HepG2 (cell line): ENCODE measurements at regions not wholly inside any gene's neighbourhood (a gene's known extent, or its start where the extent isn't known, plus 50 kb on each side); places are given as distances from the start of the nearest gene placed in this dataset.

Experiments used
- ATAC-seq: fragments of 200-7000 bp; cut with Tn5 transposase; 3 replicates; pipeline ENCODE4 v1.9.1; 2020; ENCODE audit warnings: mild to moderate bottlenecking, moderate library complexity
- BruUV-seq: library from RNA; stranded (reverse); fragments of 400-500 nt; replicated peaks from 2 replicates; lab custom pipeline; 2021; lab: Mats Ljungman, UMichigan
- CTCF ChIA-PET: fragments of 300-600 bp; formaldehyde crosslinking; extraction: SDS; loops from one replicate; lab custom pipeline; 2021; ENCODE audit warnings: low total read pairs, inconsistent platforms, low intra/inter-chr PET ratio; lab: Yijun Ruan, JAX
- POLR2A ChIA-PET: fragments of 350-600 bp; sonication (Branson Sonifier 250); formaldehyde crosslinking; loops from one replicate; lab custom pipeline; 2020; ENCODE audit warnings: antibody characterized with exemption, inconsistent platforms; lab: Yijun Ruan, JAX
- DNase-seq: peaks from one replicate; pipeline ENCODE4 v3.0.0-alpha.2; 2015; ENCODE audit warnings: low spot score
- FAIRE-seq: peaks from 3 replicates; lab custom pipeline; 2011; peaks lifted over from hg19 to GRCh38; lab: Jason Lieb, UNC
- H2AFZ ChIP-seq: one replicate; pipeline ENCODE4 v1.6.1; 2011; ENCODE audit warnings: low read length, inconsistent platforms
- H3K27ac ChIP-seq: fragments of 300-600 bp; 3 replicates; pipeline ENCODE4 v1.8.0; 2011; ENCODE audit warnings: mixed run types, mild to moderate bottlenecking, mixed read lengths, low read length, inconsistent platforms; ENCODE audit not compliant: insufficient read depth; ENCODE audit errors: extremely low read length
- H3K27me3 ChIP-seq, 2 experiments: fragments of 200-600 bp in 1 of 2; 2 replicates in 1 of 2; 3 replicates in 1 of 2; pipeline versions ENCODE4 v1.6.0 to v1.8.0; 2011; ENCODE audit warnings: low read length in 2 of 2, mild to moderate bottlenecking in 2 of 2, moderate library complexity in 2 of 2, inconsistent platforms in 1 of 2; ENCODE audit not compliant: insufficient read depth in 2 of 2, control insufficient read depth in 1 of 2
- H3K36me3 ChIP-seq, 2 experiments: fragments of 200-600 bp in 1 of 2; replicated peaks in 1 of 2; 2 replicates in 1 of 2; 3 replicates in 1 of 2; pipeline versions ENCODE4 v1.5.1 to v1.8.0; 2011; ENCODE audit warnings: low read length in 2 of 2, inconsistent platforms in 1 of 2; ENCODE audit not compliant: insufficient read depth in 2 of 2, control insufficient read depth in 1 of 2
- H3K4me1 ChIP-seq: 2 replicates; pipeline ENCODE4 v1.5.1; 2012; ENCODE audit warnings: low read length, inconsistent platforms; ENCODE audit not compliant: insufficient read depth
- H3K4me2 ChIP-seq: 2 replicates; pipeline ENCODE4 v1.6.0; 2011; ENCODE audit warnings: low read depth, low read length, inconsistent platforms
- H3K4me3 ChIP-seq, 3 experiments: fragments of 200-600 bp in 1 of 3; sonication (generic), shearing (Covaris generic) in 1 of 3; replicated peaks in 1 of 3; 2 replicates each; pipeline ENCODE4 v1.5.1; 2011 to 2016; ENCODE audit warnings: low read length in 3 of 3, inconsistent platforms in 2 of 3, low read depth in 2 of 3, mild to moderate bottlenecking in 2 of 3, control low read depth in 1 of 3, mixed read lengths in 1 of 3; ENCODE audit not compliant: insufficient read depth in 1 of 3
- H3K79me2 ChIP-seq: one replicate; pipeline ENCODE4 v1.6.1; 2011; ENCODE audit warnings: low read length, inconsistent platforms; ENCODE audit not compliant: insufficient read depth
- H3K9ac ChIP-seq: 2 replicates; pipeline ENCODE4 v1.6.0; 2011; ENCODE audit warnings: mild to moderate bottlenecking, low read depth, low read length, inconsistent platforms; ENCODE audit not compliant: insufficient read depth
- H3K9me3 ChIP-seq: 2 replicates; pipeline ENCODE4 v1.5.1; 2012; ENCODE audit warnings: mild to moderate bottlenecking, low read length
- H4K20me1 ChIP-seq: 2 replicates; pipeline ENCODE4 v1.6.0; 2011; ENCODE audit warnings: inconsistent platforms, mild to moderate bottlenecking, low read length, moderate library complexity; ENCODE audit not compliant: insufficient read depth
- HES4 ChIP-seq: sonication (generic); formaldehyde crosslinking; IDR thresholded peaks from 2 replicates; pipeline ENCODE4 v1.9.0; 2021; ENCODE audit warnings: mild to moderate bottlenecking, missing genetic modification reagents, borderline replicate concordance
- HNRNPH1 ChIP-seq: fragments of 200-400 bp; formaldehyde crosslinking; optimal IDR thresholded peaks from 2 replicates; pipeline ENCODE3; 2017; ENCODE audit warnings: mild to moderate bottlenecking, low read depth, low read length
- PHF20 ChIP-seq: sonication (generic); formaldehyde crosslinking; IDR thresholded peaks from 2 replicates; pipeline ENCODE4 v1.5.0; 2020; ENCODE audit warnings: mild to moderate bottlenecking, missing genetic modification reagents
- SP4 ChIP-seq: sonication (generic); formaldehyde crosslinking; IDR thresholded peaks from 2 replicates; pipeline ENCODE4 v1.8.1; 2023; ENCODE audit warnings: mild to moderate bottlenecking, missing genetic modification reagents
- SUZ12 ChIP-seq: fragments of 150-350 bp; IDR thresholded peaks from 2 replicates; pipeline ENCODE4 v1.6.1; 2014; ENCODE audit warnings: low read depth, low read length
- ZNF160 ChIP-seq: sonication (generic); formaldehyde crosslinking; IDR thresholded peaks from 2 replicates; pipeline ENCODE4 v1.8.0; 2022; ENCODE audit warnings: mild to moderate bottlenecking, inconsistent platforms, missing genetic modification reagents
- ZNF382 ChIP-seq: sonication (generic); formaldehyde crosslinking; IDR thresholded peaks from 2 replicates; pipeline ENCODE4 v1.5.0; 2020; ENCODE audit warnings: missing genetic modification reagents, mild to moderate bottlenecking, borderline replicate concordance
- ZNF496 ChIP-seq: sonication (generic); formaldehyde crosslinking; IDR thresholded peaks from 2 replicates; pipeline ENCODE4 v1.8.1; 2023; ENCODE audit warnings: mild to moderate bottlenecking, moderate library complexity, missing genetic modification reagents; ENCODE audit not compliant: insufficient replicate concordance
- ZNF850 ChIP-seq: sonication (generic); formaldehyde crosslinking; conservative IDR thresholded peaks from 2 replicates; pipeline ENCODE4 v1.9.0; 2021; ENCODE audit warnings: mild to moderate bottlenecking, missing genetic modification reagents
- WGBS: methylation state at CpG from one replicate; pipeline ENCODE4 v1.1.6; 2017; ENCODE audit warnings: low lambda C conversion rate; 5-methylcytosine and 5-hydroxymethylcytosine counted together
- in situ Hi-C: cut with HindIII; loops from 2 replicates; pipeline ENCODE4 v1.10.0; 2017; ENCODE audit warnings: low pct_unique_long_range_greater_than_20kb; ENCODE audit not compliant: extremely low pct_ligation_motif_present
- intact Hi-C: fragments of 100-400 bp; cut with micrococcal nuclease; formaldehyde crosslinking; loops from one replicate; pipeline ENCODE4 v1.10.0; 2022; ENCODE audit not compliant: unreplicated experiment
- TF ChIP-seq, protein P1 (sequence below): fragments of 450-650 bp; IDR thresholded peaks from 2 replicates; pipeline ENCODE4 v1.6.1; 2017
- TF ChIP-seq, protein P2 (sequence below): sonication (generic); formaldehyde crosslinking; IDR thresholded peaks from 2 replicates; pipeline ENCODE4 v1.4.0; 2020; ENCODE audit warnings: missing genetic modification reagents, borderline replicate concordance
- TF ChIP-seq, protein P3 (sequence below), 2 experiments: sonication (generic) in 1 of 2; formaldehyde crosslinking in 1 of 2; IDR thresholded peaks; 2 replicates each; pipeline versions ENCODE4 v1.5.1 to v1.6.1; 2011 to 2020; ENCODE audit warnings: borderline replicate concordance in 1 of 2, low read depth in 1 of 2, low read length in 1 of 2, mild to moderate bottlenecking in 1 of 2, missing genetic modification reagents in 1 of 2, moderate library complexity in 1 of 2
- TF ChIP-seq, protein P4 (sequence below): sonication (generic); formaldehyde crosslinking; IDR thresholded peaks from 2 replicates; pipeline ENCODE4 v1.5.0; 2020; ENCODE audit warnings: mild to moderate bottlenecking, low read depth, missing genetic modification reagents, borderline replicate concordance

DNA sequence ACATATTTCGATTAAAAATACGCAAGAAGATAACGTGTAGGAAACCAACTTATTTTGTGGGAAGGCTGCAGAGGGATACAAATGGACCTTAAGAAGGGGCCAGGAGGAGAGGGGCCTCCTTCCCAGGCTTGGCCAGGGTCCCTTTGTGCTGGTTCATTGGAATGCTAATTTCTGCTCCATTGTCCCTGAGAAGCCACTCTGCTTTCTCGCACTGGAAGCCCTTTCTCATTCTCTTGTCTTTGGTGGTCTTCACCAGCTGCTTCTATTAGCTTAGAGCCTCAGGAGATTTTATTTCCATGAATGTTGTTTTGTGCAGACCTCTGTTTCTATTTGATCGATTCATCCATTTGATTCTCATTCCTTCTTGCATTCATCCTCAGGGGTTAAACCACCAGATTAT lies 325.4 kb downstream of the TMEM38B start:
- POLR2A ChIA-PET: no interaction called here
- no peak overlapping the region for H3K4me3 ChIP-seq

More for the DNA sequence above, 325.4 kb downstream of the TMEM38B start:
- no peak for DNase-seq
- no peak overlapping the region for H3K4me2 ChIP-seq
- H3K9me3 ChIP-seq: no peaks in the 10 kb centered on the region
- no peaks in the 10 kb centered on the region for H3K27me3 ChIP-seq
- H3K9ac ChIP-seq: no peak overlapping the region
- in situ Hi-C loops: no loop called here
- no peaks in the 10 kb centered on the region for H3K79me2 ChIP-seq
- CTCF ChIA-PET: no interaction called here
- intact Hi-C loops: no loop called here
- 44% methylated on average over 5 of the region's 5 CpGs for WGBS
- ATAC-seq: no peak
- no peak overlapping the region for H2AFZ ChIP-seq
- H3K27ac ChIP-seq: no peak overlapping the region
- TF ChIP-seq SP4 (CRISPR knock-in tag) (no peak), ZNF160 (CRISPR knock-in tag) (no peak), PHF20 (CRISPR knock-in tag) (no peak), SUZ12 (no peak), ZNF496 (CRISPR knock-in tag) (no peak), ZNF850 (no peak), HNRNPH1 (no peak), ZNF382 (CRISPR knock-in tag) (no peak), HES4 (no peak)
- TF ChIP-seq, protein P1, sequence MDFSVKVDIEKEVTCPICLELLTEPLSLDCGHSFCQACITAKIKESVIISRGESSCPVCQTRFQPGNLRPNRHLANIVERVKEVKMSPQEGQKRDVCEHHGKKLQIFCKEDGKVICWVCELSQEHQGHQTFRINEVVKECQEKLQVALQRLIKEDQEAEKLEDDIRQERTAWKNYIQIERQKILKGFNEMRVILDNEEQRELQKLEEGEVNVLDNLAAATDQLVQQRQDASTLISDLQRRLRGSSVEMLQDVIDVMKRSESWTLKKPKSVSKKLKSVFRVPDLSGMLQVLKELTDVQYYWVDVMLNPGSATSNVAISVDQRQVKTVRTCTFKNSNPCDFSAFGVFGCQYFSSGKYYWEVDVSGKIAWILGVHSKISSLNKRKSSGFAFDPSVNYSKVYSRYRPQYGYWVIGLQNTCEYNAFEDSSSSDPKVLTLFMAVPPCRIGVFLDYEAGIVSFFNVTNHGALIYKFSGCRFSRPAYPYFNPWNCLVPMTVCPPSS: no peak
- TF ChIP-seq, protein P2, sequence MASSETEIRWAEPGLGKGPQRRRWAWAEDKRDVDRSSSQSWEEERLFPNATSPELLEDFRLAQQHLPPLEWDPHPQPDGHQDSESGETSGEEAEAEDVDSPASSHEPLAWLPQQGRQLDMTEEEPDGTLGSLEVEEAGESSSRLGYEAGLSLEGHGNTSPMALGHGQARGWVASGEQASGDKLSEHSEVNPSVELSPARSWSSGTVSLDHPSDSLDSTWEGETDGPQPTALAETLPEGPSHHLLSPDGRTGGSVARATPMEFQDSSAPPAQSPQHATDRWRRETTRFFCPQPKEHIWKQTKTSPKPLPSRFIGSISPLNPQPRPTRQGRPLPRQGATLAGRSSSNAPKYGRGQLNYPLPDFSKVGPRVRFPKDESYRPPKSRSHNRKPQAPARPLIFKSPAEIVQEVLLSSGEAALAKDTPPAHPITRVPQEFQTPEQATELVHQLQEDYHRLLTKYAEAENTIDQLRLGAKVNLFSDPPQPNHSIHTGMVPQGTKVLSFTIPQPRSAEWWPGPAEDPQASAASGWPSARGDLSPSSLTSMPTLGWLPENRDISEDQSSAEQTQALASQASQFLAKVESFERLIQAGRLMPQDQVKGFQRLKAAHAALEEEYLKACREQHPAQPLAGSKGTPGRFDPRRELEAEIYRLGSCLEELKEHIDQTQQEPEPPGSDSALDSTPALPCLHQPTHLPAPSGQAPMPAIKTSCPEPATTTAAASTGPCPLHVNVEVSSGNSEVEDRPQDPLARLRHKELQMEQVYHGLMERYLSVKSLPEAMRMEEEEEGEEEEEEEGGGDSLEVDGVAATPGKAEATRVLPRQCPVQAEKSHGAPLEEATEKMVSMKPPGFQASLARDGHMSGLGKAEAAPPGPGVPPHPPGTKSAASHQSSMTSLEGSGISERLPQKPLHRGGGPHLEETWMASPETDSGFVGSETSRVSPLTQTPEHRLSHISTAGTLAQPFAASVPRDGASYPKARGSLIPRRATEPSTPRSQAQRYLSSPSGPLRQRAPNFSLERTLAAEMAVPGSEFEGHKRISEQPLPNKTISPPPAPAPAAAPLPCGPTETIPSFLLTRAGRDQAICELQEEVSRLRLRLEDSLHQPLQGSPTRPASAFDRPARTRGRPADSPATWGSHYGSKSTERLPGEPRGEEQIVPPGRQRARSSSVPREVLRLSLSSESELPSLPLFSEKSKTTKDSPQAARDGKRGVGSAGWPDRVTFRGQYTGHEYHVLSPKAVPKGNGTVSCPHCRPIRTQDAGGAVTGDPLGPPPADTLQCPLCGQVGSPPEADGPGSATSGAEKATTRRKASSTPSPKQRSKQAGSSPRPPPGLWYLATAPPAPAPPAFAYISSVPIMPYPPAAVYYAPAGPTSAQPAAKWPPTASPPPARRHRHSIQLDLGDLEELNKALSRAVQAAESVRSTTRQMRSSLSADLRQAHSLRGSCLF (CRISPR knock-in tag): no peak
- TF ChIP-seq, protein P3, sequence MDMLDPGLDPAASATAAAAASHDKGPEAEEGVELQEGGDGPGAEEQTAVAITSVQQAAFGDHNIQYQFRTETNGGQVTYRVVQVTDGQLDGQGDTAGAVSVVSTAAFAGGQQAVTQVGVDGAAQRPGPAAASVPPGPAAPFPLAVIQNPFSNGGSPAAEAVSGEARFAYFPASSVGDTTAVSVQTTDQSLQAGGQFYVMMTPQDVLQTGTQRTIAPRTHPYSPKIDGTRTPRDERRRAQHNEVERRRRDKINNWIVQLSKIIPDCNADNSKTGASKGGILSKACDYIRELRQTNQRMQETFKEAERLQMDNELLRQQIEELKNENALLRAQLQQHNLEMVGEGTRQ (IDR thresholded peaks at IDR 0.05; ENCODE audit: low read depth, low read length): no peak
- TF ChIP-seq, protein P3 (CRISPR knock-in tag; IDR thresholded peaks at IDR 0.05; ENCODE audit: borderline replicate concordance): no peak
- TF ChIP-seq, protein P4, sequence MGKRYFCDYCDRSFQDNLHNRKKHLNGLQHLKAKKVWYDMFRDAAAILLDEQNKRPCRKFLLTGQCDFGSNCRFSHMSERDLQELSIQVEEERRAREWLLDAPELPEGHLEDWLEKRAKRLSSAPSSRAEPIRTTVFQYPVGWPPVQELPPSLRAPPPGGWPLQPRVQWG (CRISPR knock-in tag): no peak
- H4K20me1 ChIP-seq: no peaks in the 10 kb centered on the region
- no TSS peak for BruUV-seq
- no peaks in the 10 kb centered on the region for H3K36me3 ChIP-seq
- peaks cover 7% of the 10 kb centered on the region for H3K4me1 ChIP-seq
- no peak for FAIRE-seq
